NCI-H1930 (cell line): ENCODE measurements at regions not wholly inside any gene's neighbourhood (a gene's known extent, or its start where the extent isn't known, plus 50 kb on each side); places are given as distances from the start of the nearest gene placed in this dataset.
A peak's percentile ranks its signal among the peaks of the same experiment; 100 is the strongest.
"Not testable (repeated sequence)": the region's sequence is repeated elsewhere in the genome, so short reads cannot be mapped to it uniquely, and the experiment has no call there.

ENCODE experiments used
- DNase-seq, 2 experiments: peaks; one replicate each; lab custom pipeline; 2025; lab: John Stamatoyannopoulos, UW

- not testable (repeated sequence) for DNase-seq
These were observed 111.4 kb upstream of the METTL9 start for GRCh38 chr16:21487956-21488355.

GRCh38 chr16:21499046-21499445, 100.3 kb upstream of the METTL9 start:
- not testable (repeated sequence) for DNase-seq

- peak in 1 of 2 experiments; percentile 50 for DNase-seq
These were observed 98.0 kb upstream of the METTL9 start for GRCh38 chr16:21501223-21501868.

- DNase-seq: peak; percentile 89 to 97
These were observed 97.3 kb upstream of the METTL9 start for GRCh38 chr16:21501869-21502667.

- DNase-seq: not testable (repeated sequence)
These were observed 95.8 kb upstream of the METTL9 start for GRCh38 chr16:21503574-21503920.

GRCh38 chr16:21503941-21504832, 95.2 kb upstream of the METTL9 start:
- not testable (repeated sequence) for DNase-seq

GRCh38 chr16:21505751-21506520, 93.4 kb upstream of the METTL9 start:
- DNase-seq: not testable (repeated sequence)

GRCh38 chr16:21506857-21507456, 92.4 kb upstream of the METTL9 start:
- not testable (repeated sequence) for DNase-seq

GRCh38 chr16:21507631-21508305, 91.6 kb upstream of the METTL9 start:
- not testable (repeated sequence) for DNase-seq

- DNase-seq: not testable (repeated sequence)
These were observed 90.5 kb upstream of the METTL9 start for GRCh38 chr16:21508661-21509436.

- DNase-seq: not testable (repeated sequence)
These were observed 89.8 kb upstream of the METTL9 start for GRCh38 chr16:21509437-21510086.

GRCh38 chr16:21510869-21511255, 88.5 kb upstream of the METTL9 start:
- not testable (repeated sequence) for DNase-seq

GRCh38 chr16:21511315-21512210, 87.8 kb upstream of the METTL9 start:
- DNase-seq: not testable (repeated sequence)

GRCh38 chr16:21512280-21513192, 86.8 kb upstream of the METTL9 start:
- DNase-seq: not testable (repeated sequence)

GRCh38 chr16:21513337-21513741, 86.0 kb upstream of the METTL9 start:
- not testable (repeated sequence) for DNase-seq

- DNase-seq: not testable (repeated sequence)
These were observed 85.4 kb upstream of the METTL9 start for GRCh38 chr16:21513812-21514473.

- not testable (repeated sequence) for DNase-seq
These were observed 84.9 kb upstream of the METTL9 start for GRCh38 chr16:21514474-21514840.
